ENCODE measurements at regions not wholly inside any gene's neighbourhood (a gene's known extent, or its start where the extent isn't known, plus 50 kb on each side); places are given as distances from the start of the nearest gene placed in this dataset.

- H3K4me3 ChIP-seq (ENCODE audit: low read depth, low read length) = no peak overlapping the region
- ChIA-PET POLR2A (no interaction called here), CTCF (interaction anchor here (1.8 to 4.2 kb wide), 2 partner anchors 8 to 11 kb away, joined by 4 to 27 read pairs; no protein-coding TSS in a partner anchor)
- TF ChIP-seq CTCF (IDR thresholded peaks at IDR 0.05; ENCODE audit: insufficient read depth, low read length, missing control alignments) = no peak
- DNase-seq (ENCODE audit: low read depth, low spot score) = no peak
Observed at GRCh38 chr7:131955679-131956078, 399.3 kb upstream of the PODXL start.

GRCh38 chr7:131953184-131953583 is 396.8 kb upstream of the PODXL start:
- CTCF ChIA-PET = interaction anchor here (0.8 to 0.9 kb wide), 2 partner anchors 10 to 94 kb away, joined by 3 to 4 read pairs; no protein-coding TSS in a partner anchor
- no peak for TF ChIP-seq CTCF (IDR thresholded peaks at IDR 0.05; ENCODE audit: insufficient read depth, low read length, missing control alignments)
- no peak for DNase-seq (ENCODE audit: low read depth, low spot score)
- no peak overlapping the region for H3K4me3 ChIP-seq (ENCODE audit: low read depth, low read length)
- POLR2A ChIA-PET = no interaction called here

GRCh38 chr7:131952365-131952764 is 395.9 kb upstream of the PODXL start:
- no peak overlapping the region for H3K4me3 ChIP-seq (ENCODE audit: low read depth, low read length)
- POLR2A ChIA-PET = no interaction called here
- no peak for DNase-seq (ENCODE audit: low read depth, low spot score)
- no peak for TF ChIP-seq CTCF (IDR thresholded peaks at IDR 0.05; ENCODE audit: insufficient read depth, low read length, missing control alignments)
- CTCF ChIA-PET = interaction anchor here (0.8 to 0.9 kb wide), 2 partner anchors 9 to 93 kb away, joined by 3 to 4 read pairs; no protein-coding TSS in a partner anchor

- CTCF ChIA-PET = interaction anchor here (1.2 to 1.5 kb wide), 3 partner anchors 38 to 301 kb away, joined by 3 to 9 read pairs (median 5); no protein-coding TSS in a partner anchor
- POLR2A ChIA-PET = no interaction called here
- no peak for DNase-seq (ENCODE audit: low read depth, low spot score)
- H3K4me3 ChIP-seq (ENCODE audit: low read depth, low read length) = no peak overlapping the region
- TF ChIP-seq CTCF (IDR thresholded peaks at IDR 0.05; ENCODE audit: insufficient read depth, low read length, missing control alignments) = no peak
Observed at GRCh38 chr7:131950758-131951157, 394.3 kb upstream of the PODXL start.

- no peak overlapping the region for H3K4me3 ChIP-seq (ENCODE audit: low read depth, low read length)
- ChIA-PET POLR2A (no interaction called here), CTCF (interaction anchor here (0.6 to 3.5 kb wide), 10 partner anchors 10 to 1283 kb away, joined by 3 to 13 read pairs (median 4); no protein-coding TSS in a partner anchor)
- DNase-seq (ENCODE audit: low read depth, low spot score) = no peak
- TF ChIP-seq CTCF (IDR thresholded peaks at IDR 0.05; ENCODE audit: insufficient read depth, low read length, missing control alignments) = no peak
Observed at GRCh38 chr7:131949659-131950058, 393.2 kb upstream of the PODXL start.

- no peak for DNase-seq (ENCODE audit: low read depth, low spot score)
- ChIA-PET POLR2A (no interaction called here), CTCF (interaction anchor here (0.9 to 3.5 kb wide), 8 partner anchors 8 to 632 kb away, joined by 3 to 17 read pairs (median 4); no protein-coding TSS in a partner anchor)
- no peak overlapping the region for H3K4me3 ChIP-seq (ENCODE audit: low read depth, low read length)
- TF ChIP-seq CTCF (IDR thresholded peaks at IDR 0.05; ENCODE audit: insufficient read depth, low read length, missing control alignments) = no peak
Observed at GRCh38 chr7:131948434-131949053, 392.1 kb upstream of the PODXL start.

Data from AG04449 (cell line).